Left lobe of liver (tissue), 2 donors: ENCODE measurements at regions not wholly inside any gene's neighbourhood (a gene's known extent, or its start where the extent isn't known, plus 50 kb on each side); places are given as distances from the start of the nearest gene placed in this dataset.

ENCODE experiments used
- ATAC-seq: fragments of 200-7000 bp; cut with Tn5 transposase; one replicate; pipeline ENCODE4 v1.9.1; 2020; ENCODE audit warnings: mild to moderate bottlenecking, moderate library complexity
- DNase-seq: peaks from one replicate; pipeline ENCODE4 v3.0.0-alpha.2; 2020; ENCODE audit warnings: low spot score
- donor health status: DM: no; HTN: no; CAD: no; lungs with moderate emphysema.
- donor health status: DM: no; HTN: yes; CAD: no.

DNA sequence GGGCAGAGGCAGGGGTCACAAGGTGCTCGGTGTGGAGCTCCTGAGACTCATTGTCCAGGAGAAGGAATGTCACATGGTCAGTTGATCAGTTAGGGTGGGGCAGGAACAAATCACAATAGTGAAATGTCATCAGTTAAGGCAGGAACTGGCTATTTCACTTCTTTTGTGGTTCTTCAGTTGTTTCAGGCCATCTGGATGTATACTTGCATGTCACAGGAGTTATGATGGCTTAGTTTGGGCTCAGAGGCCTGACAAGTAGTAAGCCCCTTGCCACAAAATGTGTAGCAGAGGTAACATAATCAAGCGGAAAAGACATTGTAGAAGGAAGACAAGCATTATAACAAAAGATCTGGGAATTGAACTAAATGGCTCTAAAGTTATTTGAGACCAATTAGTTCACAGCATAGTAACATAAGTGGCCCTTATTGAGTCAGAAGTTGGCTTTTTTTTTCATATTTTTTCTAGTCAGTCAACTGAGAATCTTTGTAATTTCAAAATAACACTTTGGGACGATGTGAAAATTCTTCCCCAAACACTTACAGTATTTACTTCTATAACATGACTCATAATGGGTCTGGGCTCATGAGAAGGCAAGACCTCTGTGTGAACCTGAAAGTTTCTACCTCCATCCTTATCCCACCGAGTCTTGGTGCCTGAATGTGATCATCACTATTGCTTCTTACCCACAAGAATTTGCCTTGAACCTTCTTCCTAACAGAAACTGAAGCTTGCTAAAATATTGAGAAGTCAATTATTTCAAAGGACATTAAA lies 137.0 kb upstream of the DPT start:
- DNase-seq = no peak
- ATAC-seq = no peak

GRCh38 chr1:168867941-168868634 lies 139.1 kb upstream of the DPT start:
- ATAC-seq (peak; percentile 72), DNase-seq (no peak)

GRCh38 chr1:168871531-168871930 lies 142.5 kb upstream of the DPT start:
- no peak for ATAC-seq

GRCh38 chr1:168875831-168876230 lies 146.8 kb upstream of the DPT start:
- DNase-seq (no peak), ATAC-seq (no peak)

More at GRCh38 chr1:168871531-168871930, 142.5 kb upstream of the DPT start:
- DNase-seq = no peak

- DNase-seq = no peak
- ATAC-seq = no peak
Measured at GRCh38 chr1:168876830-168877229, 147.8 kb upstream of the DPT start.

GRCh38 chr1:168879896-168880734 lies 151.1 kb upstream of the DPT start:
- DNase-seq (no peak), ATAC-seq (peak; percentile 36)

DNA sequence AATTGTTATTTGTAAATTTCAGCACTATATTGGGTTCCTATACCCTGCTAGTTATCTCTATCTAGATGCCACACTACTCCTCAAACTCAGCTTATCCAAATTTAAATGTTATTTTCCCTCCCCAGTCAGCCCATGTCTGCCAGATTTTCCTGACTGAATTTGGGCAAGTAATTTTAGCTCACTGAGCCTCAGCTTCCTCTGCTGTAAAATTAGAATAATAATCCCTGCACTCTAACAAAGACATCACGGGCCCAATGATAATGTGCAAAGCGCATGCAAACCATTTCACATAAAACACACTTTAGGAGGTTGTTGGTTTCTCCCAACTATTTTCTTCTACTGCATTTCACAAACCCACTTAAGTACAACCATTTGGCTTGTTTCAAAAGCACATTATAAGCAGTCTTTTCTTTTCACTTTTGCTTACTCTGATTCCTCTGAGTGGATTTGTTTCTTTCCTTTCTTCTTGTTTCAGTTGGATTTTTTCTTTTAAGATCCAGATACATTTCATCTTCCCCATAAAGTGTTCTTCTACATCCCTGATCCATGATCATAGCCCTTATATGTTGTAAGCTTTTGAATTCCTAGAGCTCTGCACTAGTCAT lies 152.8 kb upstream of the DPT start:
- no peak for DNase-seq
- ATAC-seq = no peak

- ATAC-seq (no peak), DNase-seq (no peak)
Measured at GRCh38 chr1:168887381-168887780, 158.4 kb upstream of the DPT start.

- no peak for ATAC-seq
- no peak for DNase-seq
Measured at GRCh38 chr1:168888418-168888817, 159.4 kb upstream of the DPT start.

DNA sequence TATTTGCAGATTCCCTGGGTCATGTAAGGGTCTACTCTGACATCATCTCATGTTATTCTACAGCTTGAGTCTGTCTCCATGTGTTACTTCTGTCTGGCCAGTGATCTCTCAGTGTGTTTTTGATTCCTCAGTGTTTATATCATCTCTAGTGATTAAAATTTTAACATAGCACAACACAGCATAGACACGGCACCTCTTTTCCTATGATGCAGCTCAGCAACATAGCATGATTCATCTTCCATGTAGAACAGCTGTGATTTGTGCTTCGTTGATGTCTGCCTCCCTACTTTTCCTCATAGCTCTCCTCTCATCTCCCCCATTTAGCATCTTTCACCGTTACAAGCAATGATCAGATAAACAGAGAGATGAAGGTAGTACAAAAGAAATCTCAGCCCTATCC lies 163.9 kb upstream of the DPT start:
- DNase-seq = no peak
- ATAC-seq = no peak

DNA sequence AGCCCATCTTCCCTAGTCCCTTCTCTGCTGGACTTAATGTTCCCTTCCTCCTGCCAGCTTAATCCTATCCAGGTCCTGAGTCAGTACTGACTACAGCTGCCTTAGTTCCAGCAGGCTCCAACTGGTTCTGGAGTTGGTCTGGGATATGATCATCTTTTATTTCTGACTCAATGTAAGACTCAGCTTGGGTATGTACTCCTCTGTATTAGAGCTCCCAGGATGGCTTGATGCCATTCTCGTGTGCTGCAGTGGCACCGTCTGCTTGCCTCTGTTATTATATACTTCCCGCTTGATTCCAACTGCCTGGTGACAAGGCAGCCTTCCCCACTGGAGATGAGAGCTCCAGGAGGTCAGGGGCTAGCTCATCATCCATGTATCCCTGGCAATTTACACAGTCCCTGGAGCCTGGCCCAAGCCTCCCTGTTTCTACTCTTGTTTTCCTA lies 164.4 kb upstream of the DPT start:
- DNase-seq (no peak), ATAC-seq (no peak)

DNA sequence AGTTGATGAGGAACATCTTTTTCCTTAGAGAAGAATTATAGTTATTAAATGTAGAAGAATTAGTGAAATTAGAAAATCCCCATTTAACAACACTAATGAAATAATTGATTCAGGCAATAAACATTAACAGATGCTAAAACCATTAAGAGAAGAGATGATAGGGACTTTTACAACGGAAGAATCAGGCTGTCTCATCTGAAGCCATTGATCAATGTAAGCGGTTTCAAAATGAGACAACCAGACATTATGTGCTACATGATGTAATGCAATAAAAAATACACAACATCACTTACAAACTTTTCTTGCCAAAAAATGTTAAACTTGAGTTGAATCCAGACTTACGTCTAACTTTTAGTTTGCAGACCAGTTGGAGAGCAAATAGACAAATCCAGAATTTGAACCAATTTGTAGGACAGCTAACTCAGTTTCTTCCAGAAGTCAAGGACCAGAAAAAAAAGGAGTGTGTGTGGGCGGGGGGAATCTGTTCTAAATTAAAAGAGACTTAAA lies 165.4 kb upstream of the DPT start:
- ATAC-seq (no peak), DNase-seq (no peak)

GRCh38 chr1:168897249-168897648 lies 168.2 kb upstream of the DPT start:
- no peak for DNase-seq
- no peak for ATAC-seq

DNA sequence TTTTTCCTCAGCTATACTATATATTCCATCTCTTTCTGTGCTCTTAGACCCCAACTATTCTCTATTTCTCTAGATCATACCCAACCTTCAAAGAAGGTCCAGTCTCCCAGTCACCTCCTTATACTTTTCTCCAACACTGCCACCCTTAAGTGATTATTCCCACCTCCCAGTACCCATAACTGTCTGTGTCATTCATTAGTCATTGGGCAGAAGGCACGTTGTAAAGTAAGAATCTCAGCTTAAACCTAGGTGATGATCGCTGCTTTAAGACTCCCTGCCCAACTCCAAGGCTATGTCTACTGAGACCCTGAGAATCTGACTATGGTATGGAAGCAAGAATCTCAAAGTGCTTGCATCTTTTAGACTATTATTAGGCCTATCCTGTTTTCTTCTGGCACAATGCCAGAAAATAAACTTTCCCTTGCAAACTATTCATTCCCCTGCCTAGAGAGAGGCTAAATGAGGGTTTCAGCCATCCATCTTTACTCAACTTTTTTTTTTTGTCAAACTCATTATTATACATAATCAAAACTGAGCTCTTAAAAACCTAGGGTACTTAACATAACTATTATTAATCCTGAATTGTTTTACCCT lies 174.3 kb upstream of the DPT start:
- ATAC-seq (no peak), DNase-seq (no peak)

- ATAC-seq = no peak
- DNase-seq = no peak
Measured at GRCh38 chr1:168905633-168906032, 176.6 kb upstream of the DPT start.

DNA sequence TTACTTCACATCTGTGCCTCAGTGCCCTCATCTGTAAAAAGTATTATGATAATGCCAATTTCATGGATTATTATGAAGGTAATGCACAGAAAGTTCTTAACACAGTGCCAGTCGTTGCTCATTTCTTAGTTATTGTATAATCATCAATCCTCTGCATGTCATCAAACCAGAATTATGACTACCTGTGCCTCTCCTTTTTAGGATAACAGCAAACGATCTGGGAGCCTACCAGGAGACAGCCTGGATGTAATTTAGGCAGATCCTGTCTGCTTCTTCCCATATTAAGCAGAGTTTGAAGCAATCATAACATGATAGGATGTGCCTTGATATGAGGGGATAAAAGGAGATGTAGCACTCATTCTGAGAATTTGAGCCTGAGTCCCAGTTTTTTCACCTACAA lies 177.4 kb upstream of the DPT start:
- ATAC-seq = no peak
- no peak for DNase-seq

- no peak for ATAC-seq
- DNase-seq = no peak
Measured at GRCh38 chr1:168907053-168907452, 178.0 kb upstream of the DPT start.

GRCh38 chr1:168907786-168908348 lies 178.9 kb upstream of the DPT start:
- ATAC-seq (no peak), DNase-seq (no peak)

- DNase-seq = no peak
- ATAC-seq = no peak
Measured at GRCh38 chr1:168910403-168910802, 181.4 kb upstream of the DPT start.

- ATAC-seq (no peak), DNase-seq (no peak)
Measured at GRCh38 chr1:168911370-168911769, 182.4 kb upstream of the DPT start.
